C4-2B (cell line): ENCODE measurements at regions not wholly inside any gene's neighbourhood (a gene's known extent, or its start where the extent isn't known, plus 50 kb on each side); places are given as distances from the start of the nearest gene placed in this dataset.

ENCODE experiments used
- ZFX ChIP-seq: fragments of 450-650 bp; IDR thresholded peaks from 2 replicates; pipeline ENCODE4 v1.6.1; 2017
- TF ChIP-seq, protein P1 (sequence below): fragments of 450-650 bp; conservative IDR thresholded peaks from 2 replicates; pipeline ENCODE4 v1.5.1; 2017; ENCODE audit warnings: mild to moderate bottlenecking

- TF ChIP-seq, protein P1, sequence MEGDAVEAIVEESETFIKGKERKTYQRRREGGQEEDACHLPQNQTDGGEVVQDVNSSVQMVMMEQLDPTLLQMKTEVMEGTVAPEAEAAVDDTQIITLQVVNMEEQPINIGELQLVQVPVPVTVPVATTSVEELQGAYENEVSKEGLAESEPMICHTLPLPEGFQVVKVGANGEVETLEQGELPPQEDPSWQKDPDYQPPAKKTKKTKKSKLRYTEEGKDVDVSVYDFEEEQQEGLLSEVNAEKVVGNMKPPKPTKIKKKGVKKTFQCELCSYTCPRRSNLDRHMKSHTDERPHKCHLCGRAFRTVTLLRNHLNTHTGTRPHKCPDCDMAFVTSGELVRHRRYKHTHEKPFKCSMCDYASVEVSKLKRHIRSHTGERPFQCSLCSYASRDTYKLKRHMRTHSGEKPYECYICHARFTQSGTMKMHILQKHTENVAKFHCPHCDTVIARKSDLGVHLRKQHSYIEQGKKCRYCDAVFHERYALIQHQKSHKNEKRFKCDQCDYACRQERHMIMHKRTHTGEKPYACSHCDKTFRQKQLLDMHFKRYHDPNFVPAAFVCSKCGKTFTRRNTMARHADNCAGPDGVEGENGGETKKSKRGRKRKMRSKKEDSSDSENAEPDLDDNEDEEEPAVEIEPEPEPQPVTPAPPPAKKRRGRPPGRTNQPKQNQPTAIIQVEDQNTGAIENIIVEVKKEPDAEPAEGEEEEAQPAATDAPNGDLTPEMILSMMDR: no peak
- no peak for TF ChIP-seq ZFX
These were observed 1454.1 kb downstream of the MRPL39 start for GRCh38 chr21:24153137-24153536.
